Suppressor macrophage treated with lipopolysaccharide for 4 hours (primary cell): ENCODE measurements at regions not wholly inside any gene's neighbourhood (a gene's known extent, or its start where the extent isn't known, plus 50 kb on each side); places are given as distances from the start of the nearest gene placed in this dataset.
"Not testable (repeated sequence)": the region's sequence is repeated elsewhere in the genome, so short reads cannot be mapped to it uniquely, and the experiment has no call there.

ENCODE experiments used
- DNase-seq: peaks from one replicate; pipeline ENCODE4 v3.0.0-alpha.2; 2020

DNA sequence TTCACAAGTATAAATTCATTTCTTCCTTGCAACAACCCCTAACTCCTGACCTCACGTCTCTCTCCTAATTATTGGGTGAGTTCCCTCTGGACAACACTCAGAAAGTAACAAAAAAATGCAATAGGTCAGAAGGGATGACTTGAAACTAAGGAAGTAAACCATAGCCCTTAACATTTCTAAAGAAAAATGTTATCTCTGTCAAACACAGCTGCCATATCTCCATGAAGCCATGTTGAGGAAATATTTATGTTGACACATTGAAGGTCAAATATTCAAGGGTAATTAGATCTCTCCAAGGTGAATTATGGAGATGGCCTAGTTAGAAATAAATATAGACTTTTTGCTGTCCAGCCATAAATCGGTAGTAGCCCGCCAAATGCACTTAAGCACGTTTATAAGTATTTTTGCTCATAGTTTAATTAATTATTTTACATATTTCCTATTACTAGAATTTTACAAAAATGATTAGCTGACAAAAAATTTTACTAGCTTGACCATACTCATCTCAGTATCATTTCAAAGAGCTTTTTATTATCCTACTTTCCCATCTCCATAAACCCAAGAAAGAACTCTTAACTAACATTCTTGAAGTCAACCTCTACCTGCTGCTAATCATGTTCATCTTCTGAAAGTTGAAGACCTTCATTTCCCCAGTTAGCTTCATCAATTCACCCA lies 160.1 kb upstream of the PKN2 start:
- no peak for DNase-seq

DNA sequence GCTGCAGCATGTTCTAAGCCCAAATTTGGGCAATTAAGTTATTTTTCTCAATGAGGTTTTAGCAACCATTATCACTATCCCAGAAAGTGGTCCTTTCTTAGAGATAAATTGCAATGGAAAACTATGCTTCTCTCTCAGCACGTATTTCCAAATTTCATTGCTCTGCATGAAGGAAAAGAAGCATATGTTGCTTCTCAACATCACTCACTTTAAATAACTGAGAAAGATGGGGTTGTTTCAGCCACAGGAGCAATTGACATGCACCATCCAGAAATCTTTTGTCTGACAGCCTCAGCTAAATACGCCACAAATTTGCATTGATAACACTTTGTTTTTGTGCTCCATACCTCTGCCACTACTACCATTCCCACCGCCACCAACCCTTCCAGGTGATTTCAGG lies 157.6 kb upstream of the PKN2 start:
- DNase-seq: no peak

DNA sequence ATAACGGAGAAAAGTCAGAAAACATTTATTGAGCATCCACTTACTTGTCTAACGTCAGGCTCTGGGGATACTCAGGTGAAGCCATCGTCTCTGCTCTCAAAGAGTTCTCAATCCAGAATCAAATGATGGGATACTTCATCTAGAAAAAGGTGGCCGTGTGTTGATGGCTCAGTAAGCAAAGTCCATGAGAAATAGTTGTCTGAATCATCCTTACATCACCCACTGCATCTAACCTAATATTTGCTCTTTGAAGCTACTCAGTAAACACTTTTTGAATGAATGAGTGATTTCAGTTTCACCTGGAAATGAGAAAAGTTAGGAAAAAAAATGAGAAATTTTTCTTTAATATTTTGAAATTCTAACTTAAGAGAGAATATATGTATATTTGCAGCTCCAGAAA lies 155.3 kb upstream of the PKN2 start:
- no peak for DNase-seq

DNA sequence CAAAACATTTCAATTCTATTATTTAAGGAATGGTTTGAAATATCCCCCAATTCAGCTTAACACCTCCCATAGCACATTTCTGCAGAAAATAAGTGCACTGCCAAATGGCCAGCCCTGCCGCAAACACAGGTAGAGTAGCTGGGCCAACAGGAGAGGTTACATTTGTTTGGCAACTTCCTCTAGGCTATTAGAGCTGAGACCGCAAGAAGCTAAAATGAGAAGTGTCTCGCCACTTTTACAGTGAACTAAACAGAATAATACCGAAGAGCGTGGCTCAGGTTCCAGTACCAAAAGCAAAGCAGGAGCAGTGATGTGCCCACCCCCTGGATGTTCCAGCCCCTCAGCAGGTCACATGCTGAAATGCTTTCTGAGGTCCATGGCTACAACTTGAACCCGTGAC lies 154.5 kb upstream of the PKN2 start:
- no peak for DNase-seq

DNA sequence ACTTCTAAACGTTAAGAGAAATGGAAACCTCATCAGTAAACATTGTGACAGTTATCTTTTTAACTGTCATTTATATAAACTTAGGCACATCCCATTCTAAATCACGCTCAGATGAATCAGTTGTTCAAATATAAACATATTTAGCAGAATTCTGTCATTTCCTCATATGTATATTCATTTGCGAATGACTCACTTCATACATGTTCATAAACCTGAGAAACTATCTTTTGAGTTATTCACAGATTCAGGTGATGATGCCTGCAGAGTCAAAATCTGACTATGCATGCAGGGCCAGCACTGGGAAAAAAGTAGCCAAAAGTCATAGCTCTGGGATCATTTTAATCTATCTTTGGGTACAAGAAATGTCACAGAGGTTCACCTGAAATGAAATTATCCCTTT lies 153.8 kb upstream of the PKN2 start:
- no peak for DNase-seq

DNA sequence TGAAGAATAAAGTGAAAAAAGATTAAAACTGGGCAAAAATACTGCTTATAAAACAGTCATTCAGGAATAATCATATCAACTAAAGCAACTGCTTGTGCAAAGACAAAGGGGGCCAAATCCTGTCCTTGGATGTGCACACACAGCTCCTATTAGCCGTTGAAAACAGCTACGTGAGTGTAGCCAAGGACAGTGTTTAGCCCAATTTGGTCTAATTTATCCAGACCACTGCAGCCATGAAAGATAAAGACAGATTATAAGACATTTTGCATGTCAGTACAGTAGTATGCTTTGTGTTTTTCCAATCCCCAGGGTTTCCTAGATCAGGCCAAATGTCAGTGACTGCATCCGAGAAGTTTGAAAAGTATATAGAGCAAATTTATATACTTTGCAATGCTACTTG lies 146.3 kb upstream of the PKN2 start:
- no peak for DNase-seq

DNA sequence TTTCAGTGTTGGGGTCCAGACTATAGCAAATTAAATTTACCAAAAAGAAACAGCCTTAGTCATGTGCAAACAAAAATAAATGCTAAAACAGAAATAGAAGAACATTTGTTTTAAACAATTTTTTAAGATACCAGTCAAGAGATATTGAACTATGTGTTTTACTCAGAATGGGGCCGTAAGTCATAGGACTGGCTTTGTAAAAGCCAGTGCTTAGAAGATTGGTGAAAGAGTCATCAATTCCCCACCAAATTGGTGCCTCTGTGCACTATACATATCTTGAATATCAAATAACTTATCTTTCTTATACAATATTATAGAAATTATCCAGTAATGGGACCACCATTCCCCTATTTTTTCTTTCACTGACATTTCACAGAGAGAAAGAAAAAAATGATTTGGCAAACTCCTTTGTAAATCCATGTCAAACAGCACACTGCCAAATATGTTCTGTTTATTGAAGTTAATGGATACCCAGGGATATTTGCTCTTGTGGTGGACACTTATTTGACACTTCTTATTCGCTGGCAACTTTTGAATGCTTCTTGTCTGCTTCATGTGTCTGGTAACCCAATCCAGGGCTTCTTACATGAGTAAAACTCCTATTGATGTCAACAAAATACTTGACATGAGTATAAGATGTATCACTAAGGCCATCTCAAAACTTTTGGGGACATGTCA lies 145.7 kb upstream of the PKN2 start:
- no peak for DNase-seq

DNA sequence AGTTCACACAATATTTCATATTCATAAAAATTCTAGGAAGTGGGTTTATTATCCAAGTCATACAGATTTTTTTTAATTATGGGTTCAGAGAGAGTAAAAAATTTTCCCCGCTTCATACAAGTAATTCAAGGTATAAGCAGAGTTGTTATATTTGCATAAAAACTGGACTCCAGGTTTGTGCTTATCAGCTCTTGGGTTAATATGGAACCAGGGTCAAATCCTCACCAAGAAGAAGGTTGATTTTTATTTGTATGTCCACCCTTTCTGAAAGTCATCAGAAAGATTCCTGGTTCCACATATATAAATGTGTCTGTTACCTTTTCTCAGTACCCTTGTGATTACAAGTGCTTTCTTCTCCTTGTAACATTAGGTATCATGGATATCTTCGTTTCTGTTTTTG lies 143.8 kb upstream of the PKN2 start:
- DNase-seq: no peak

DNA sequence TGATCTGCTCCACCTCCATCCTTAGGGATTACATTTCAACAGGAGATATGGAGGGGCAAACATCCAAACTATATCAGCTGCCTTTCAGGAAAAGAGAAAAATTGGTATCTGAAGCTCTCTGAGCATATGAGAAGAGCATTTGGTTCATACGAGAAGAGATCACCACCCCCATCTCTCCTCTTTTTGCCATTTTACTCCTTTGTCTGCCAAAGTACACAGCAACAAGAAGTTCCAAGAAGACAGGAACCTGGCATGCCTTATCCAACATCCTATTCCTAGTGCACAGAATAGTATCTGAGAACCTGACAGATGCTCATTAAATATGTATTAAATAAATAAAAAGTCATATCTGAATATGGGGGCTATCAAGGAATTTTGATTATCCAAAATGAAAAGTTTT lies 142.5 kb upstream of the PKN2 start:
- DNase-seq: no peak

DNA sequence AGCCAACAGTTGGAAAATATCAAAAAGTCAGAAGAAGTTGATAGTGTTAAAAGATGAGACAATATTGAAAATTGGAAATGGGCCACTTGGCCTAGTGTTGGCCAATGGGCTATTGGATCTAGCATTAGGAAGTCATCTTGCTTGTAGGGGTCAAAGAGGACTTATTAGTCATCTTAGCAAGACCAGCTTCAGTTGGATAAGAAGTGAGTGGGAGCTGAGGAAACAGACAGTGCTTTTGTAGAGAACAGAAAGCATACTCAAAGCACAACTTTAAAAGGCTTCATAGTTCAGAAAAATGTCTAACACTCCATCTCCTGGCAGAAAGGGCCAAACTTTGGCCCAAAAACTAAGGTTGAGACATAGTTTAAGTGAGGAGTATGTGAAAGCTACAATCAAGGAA lies 139.9 kb upstream of the PKN2 start:
- DNase-seq: no peak

DNA sequence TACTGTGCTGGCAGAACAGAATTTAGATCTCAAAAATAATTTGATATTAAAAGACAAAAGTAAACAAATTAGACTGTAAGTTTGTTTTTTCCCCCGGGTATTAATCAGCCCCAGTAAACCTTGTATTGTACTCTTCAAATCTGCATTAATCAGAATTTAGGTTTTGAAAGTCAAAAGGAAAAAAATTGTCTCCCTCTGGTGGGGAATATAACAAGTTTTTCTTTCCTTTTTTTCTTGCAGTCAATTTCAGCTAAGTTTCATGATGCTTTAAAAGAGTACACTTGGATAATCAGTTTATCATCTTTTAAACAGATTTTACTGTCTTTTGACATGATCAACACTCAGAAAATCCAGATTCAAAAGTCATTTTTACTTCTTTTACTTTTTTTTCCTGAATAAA lies 134.5 kb upstream of the PKN2 start:
- DNase-seq: no peak

DNA sequence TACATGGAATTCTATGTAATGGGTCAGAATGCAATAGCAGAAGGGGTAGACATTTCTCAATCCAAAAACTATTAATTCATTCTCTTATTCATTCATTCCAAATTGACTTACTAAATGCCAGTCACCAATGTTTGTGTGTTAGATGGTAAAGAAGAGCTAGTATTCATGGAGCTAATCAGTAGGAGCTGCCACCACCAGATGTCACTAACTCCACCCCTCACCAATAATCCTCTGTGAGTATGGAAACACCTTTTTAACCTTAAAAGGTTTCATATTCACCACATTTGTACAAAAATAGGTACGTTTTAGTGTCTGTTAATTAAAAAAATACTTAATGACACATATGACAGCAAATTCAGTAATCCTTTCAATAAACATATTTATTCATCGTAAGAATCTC lies 131.8 kb upstream of the PKN2 start:
- no peak for DNase-seq

DNA sequence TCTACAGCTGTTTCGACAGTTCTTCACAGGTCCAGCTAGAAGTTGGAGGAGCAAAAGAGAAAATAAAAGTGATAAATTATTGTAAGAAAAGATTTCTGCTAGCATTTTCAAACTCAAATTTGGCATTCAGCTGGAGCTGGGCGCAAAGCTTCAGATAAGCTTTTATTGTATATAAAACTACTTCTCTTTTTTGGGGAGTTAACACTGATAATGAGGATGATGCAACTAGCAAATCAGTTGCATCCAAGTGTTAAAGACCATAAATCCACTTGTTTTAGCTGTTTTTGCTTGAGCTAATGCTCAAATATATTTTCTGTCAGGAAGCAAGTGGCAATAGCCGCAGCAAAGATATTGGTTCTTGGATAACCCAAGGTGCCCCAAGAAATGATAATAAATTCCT lies 127.1 kb upstream of the PKN2 start:
- no peak for DNase-seq

DNA sequence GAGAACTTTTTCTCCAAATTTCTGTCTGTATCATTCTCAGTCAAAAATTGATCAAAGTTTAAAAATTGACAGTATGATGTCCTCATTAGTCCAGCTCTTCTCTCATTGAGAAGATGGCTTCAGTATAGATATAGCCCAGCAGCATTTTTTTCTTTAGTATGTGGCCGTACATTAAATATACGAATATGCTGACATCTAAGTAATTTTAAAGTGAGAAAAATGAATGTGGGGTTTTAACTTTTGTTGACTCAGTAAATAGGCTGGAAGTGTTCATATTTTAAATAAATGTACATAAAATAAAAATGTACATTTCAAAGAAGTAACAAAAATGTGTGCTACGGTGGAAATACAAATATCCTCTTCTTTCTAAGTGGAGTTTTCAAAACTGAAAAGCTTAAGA lies 123.5 kb upstream of the PKN2 start:
- no peak for DNase-seq

DNA sequence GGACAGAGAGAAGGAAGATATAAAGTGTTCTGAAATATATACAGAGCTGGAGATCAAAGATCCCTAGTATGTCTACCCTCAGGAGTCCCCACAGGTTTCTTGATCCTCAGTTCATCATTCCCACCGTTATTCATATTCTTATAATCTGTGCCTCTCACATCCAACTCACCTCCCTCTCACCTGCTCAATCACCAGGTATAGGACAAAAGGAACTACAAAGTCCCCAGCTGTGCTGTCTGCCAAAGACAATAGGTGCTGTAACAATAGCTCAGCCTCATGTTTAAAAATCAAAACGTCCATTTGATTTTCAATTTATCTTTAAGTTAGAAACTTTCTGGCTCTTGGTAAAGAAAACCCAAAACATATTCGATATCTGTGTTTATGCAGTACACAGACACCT lies 121.1 kb upstream of the PKN2 start:
- no peak for DNase-seq

DNA sequence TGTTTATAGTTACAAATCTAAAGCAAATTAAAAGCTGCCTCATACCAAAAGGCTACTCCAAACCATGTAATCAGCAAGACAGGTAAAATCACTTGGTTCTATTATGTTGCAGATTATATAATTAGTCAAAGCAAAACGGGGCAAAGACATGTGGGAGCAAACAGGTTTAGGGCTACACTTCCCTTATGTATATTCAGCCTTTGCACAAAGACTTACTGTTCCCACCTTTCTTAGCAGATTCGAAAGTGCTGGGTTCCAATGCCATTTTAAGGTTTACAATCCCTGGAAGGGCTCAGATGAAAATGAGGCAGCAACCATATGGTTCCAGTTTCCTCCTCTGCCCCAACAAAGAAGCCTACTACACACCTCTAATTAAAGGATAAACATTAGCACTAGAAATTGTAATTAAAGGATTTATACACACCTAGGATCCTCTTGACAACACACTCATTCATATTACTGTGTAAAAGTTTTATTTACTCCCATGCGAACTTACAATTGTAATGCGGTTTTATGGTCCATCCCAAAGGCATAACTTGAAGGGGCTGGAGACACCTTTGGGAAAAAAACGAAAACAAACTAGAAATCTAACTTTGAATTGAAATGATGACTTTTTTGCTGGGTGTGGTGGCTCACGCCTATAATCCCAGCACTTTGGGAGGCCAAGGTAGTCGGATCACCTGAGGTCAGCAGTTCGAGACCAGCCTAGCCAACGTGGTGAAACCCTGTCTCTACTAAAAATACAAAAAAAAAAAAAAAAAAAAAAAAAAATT lies 117.3 kb upstream of the PKN2 start:
- DNase-seq: no peak

DNA sequence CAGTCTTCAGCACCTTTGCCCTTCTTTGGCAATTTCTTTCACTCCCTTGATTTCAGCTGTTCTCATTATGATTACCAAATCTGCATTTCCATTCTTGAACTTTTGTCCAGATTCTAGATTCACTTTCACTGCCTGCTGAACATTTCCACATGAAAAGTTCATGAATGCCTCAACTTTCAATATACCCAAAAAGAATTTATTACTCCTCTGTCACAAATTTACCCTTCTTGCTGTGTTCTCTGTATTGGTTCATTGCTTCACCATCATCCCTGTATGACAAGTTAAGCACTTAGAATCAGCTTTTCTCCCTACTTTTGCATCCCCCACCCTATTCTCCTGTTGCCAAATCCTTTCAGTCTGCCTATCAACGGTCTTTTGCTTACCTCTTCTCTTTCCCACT lies 112.6 kb upstream of the PKN2 start:
- DNase-seq: no peak

DNA sequence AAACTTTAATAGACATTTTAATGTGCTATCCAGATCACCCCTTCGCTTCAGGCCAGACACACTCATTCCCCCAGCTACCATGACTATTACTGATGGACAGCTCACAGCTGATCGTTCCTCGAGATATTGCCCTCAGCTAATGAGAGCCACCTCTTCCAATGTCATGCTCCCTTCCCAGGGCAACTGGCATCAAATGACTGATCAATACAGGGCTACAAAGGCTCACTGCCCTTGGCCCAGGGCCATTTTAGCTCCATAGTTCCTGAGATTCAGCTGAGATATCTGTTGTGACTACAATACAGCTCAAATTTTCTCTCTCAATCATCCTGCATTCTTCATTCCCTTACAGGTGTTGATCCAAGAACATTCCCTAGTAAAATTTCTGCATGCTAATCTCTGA lies 104.5 kb upstream of the PKN2 start:
- no peak for DNase-seq

DNA sequence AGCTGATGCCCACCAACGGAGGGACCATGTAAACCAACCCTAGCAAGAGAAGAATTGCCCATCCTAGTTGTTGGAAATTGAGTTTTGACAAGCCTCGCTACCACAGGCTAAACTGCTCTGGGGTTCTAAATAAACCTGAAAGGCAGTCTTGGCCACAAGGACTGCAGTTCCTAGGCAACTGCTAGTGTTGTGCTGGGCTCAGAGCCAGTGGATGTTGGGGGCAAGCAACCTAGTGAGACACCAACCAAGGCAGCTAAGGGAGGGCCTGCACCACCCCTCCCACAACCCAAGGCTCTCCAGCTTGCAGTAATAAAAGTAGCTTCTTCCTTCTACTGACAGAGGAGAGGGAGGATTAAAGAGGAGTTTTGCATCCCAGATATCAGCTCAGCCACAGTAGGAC lies 102.4 kb upstream of the PKN2 start:
- DNase-seq: no peak

DNA sequence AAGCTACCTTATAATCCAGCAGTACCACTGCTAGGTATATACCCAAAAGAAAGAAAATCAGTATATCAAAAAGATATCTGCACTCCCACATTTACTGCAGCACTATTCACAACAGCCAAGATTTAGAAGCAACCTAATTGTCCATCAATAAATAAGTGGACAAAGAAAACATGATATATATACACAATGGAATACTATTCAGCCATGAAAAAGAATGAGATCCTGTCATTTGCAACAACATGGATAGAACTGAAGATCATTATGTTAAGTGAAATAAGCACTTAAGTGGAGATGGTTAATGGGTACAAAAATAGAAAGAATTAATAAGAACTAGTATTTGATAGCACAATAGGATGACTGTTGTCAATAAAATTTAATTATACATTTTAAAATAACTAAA lies 90.7 kb upstream of the PKN2 start:
- no peak for DNase-seq

DNA sequence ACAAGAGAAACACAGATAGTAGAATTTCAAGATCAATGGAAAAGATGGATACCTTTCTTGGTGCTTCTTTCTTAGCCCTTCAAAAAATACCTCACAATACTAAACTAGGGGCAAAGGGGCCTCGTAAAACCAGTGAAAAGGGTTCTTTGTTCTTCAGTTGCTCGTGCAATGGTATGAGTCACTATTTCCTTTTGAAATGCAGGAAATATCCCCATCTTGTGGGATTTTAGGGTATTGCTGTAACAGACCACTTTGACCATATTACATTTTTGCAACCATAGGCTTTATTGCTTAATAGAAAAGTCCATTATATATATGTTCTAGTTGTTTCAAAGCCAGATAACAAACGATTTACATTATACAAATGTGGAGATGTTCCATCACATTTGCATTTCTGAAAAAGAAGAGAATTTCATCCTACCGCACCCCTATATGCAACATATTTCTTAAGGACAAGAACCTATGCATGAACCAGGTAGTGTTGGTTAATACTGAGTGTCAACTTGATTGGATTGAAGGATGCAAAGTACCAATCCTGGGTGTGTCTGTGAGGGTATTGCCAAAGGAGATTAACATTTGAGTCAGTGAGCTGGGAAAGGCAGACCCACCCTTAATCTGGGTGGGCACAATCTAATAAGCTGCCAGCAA lies 88.6 kb upstream of the PKN2 start:
- DNase-seq: peak; percentile 61

DNA sequence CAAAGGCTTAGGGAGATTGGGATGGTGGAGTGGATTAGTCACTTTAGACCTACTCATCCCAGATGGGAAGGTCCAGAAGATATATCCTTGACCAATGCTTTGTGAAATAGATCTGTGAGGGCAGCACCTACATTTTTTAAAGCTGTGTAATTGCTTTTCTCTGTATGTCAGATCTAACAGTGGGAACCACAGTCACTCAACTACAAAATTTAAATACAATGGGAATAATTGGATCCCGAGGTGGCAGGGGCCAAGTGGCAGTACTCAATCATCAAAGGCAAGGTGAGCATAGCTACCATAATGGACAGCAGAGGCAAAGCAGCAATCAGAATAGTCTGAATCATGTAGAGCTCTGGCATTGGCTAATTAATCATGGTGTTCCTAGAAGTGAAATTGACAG lies 86.1 kb upstream of the PKN2 start:
- not testable (repeated sequence) for DNase-seq

DNA sequence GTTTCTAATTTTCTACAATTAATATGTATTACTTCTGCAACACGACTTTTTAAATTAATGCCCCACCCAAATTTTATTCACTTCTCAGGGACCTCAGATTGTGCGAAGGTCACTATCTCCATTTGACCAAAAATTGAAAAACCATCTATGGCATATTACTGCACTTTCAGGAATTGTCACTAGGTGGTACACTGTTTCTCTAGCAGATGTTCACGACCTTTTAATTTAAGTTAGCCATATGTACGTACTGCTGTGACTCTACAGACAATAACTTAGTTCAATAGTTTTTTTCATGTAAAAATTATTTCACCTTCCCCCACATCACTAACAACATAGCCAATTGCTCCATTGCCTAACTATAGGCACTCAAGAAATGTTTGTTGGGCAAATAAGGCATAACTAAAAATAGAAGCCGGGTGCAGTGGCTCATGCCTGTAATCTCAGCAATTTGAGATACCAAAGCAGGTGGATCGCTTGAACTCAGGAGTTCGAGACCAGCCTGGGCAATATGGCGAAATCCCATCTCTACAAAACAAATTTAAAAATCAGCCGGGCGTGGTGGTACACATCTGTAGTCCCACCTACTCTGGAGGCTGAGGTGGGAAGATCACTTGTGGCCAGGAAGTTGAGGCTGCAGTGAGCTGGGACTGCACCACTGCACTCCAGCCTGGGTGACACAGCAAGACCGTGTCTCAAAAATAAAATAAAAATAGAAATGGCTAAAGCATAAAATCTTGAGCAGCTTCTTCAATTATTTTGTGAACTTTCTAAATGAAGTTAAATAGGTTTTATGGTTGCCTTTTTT lies 75.7 kb upstream of the PKN2 start:
- peak; percentile 31 for DNase-seq
